Stimulated activated CD4-positive, alpha-beta T cell treated with anti-CD3 and anti-CD28 coated beads, Interleukin-1b, Interleukin-23, amount 100 ng/mL, for 1 hour (primary cell): ENCODE measurements at regions not wholly inside any gene's neighbourhood (a gene's known extent, or its start where the extent isn't known, plus 50 kb on each side); places are given as distances from the start of the nearest gene placed in this dataset.

ENCODE experiments used
- DNase-seq, 2 donors: peaks; one replicate each; pipeline ENCODE4 v3.0.0-alpha.2; 2020; ENCODE audit warnings: low read depth in 2 of 2

DNA sequence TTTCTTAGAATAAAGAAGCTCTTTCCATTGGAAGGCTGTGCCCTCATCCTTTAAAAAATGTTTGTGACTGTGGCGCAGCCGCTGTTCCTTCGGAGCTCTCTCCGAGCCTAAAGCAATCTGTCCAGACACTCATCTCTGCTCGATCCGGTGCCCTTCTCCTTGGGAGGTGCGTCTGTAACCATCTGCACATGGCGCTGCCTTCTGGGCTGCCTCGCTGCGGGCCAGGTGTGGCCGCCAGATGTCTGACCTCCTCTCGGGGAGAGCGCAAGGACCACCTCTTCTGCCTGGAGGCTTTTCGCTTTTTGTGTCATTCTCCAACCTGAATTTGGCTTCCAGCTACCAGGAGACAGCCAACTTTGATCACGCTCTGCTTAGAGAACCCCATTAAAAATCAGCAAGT lies 153.4 kb upstream of the PTCH1 start:
- no peak for DNase-seq

DNA sequence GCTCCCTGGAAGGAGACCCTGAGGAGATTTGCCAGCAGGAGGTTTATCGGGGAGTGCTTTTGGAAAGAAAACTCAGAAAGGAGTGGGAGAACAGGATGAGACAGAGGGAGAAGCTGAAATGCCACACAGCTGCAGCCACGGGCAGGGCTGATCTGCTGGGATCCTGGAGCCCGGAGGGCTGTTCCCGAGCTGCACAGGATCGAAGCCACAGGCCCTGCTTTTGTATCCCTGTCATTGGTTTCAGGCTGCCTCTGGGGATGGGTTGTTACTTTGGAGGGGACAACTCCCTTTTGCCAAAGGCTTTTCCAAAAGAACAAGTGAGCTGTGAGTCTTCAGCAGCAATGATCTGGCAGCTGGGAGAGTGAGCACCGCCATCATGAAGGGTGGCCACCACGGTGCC lies 152.5 kb upstream of the PTCH1 start:
- DNase-seq = no peak

DNA sequence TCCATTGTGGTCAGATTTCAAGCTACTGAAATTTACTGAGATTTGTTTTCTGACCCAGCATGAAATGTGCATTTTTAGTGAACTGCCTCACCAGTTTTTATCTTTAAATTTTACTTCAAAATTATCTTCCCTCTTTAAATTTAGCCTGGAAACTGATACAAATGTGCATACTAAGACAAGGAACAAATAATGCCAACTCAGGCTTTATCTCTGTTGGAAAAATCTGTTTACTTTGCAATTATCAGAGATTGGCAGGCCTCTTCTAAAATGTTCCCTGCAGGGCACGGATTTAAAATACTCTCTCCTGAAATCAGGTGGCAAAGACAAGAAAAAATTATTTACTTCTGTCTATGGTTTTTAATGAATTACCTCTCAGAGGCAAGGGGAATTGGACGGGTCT lies 151.0 kb upstream of the PTCH1 start:
- no peak for DNase-seq

DNA sequence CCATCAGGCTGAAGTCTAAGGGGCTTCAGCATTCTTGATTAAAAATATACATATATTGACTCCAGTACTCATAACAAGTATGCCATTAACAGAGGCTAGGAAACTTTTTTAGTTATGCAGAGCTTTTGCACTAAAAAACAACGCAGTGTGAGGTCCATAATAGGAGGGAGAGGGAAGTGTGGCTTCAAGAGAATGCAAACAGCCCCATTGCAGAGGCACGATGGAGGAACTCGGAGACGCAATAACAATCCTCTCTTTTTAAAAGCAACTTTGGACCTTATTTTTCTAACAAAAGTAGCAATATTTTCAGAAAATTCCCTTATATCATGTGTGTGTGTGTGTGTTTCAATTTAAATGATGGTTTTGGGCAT lies 150.0 kb upstream of the PTCH1 start:
- no peak for DNase-seq

DNA sequence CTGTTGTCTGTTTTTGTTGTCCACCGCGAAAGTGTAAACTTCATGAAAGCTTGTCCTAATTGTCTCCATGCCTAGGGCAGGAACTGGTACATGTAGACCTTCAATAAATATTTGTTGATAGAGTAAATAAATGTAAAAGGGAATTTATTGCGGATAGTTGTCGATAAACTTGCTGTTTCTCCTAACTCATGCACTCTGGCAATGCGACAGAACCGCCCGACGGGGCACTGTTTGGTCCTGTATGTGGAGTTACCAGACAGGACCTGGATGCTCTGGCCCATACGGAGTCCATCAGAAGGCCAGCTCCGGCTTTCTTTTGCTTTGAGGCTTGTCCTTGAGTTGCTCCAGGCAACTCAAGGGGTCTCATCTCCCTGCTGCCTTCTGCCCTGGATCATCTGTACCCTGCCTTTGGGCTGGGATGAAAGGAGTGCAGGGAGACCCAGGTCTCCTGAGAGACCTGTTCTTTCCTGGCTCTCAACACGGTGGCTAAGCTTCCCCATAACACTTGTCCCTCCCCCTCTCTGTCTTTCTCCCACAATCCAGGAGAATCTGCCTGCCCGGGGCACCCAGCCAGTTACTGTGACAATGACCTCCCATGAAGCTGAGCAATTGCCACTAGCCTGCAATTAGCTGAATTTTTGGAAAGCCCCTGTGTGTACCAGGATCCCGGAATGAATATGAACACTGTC lies 149.5 kb upstream of the PTCH1 start:
- DNase-seq = no peak

DNA sequence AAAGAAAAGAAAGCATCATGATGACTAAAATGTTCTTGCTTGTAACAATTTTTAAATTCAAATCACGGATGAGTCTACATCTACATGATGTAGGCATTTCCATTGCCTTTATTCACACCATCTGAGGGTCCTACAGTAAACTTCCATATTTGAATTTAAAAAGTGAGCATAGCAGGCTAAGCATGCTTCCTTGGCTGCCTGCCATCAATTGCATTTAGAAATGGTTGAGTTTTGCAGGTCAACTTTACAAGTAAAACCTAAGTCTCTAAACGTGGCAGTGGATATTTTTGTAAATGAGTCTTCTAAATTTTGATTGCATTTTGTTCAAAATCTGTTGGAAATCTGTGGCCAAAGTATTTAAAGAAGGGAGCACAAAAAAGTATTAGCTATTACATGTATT lies 136.5 kb upstream of the PTCH1 start:
- DNase-seq = no peak

DNA sequence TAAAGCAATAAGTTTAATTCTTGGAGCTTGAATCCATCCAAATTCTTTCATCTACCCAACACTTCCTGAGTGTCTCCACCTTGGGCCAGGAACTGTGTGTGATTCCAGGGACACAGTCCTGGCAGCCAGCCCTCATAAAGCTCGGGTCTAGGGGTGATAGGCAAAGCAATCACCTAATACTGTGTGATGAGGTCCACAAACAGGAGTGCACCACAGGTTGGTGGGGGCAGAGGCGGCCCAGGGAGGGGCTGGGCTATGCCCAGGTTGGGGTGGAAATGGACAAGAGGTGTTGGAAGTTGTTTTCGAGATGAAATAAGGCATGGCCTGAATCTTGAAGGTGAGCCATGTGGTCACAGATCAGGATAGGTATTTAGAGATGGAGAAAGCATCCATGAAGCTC lies 133.9 kb upstream of the PTCH1 start:
- DNase-seq = no peak

DNA sequence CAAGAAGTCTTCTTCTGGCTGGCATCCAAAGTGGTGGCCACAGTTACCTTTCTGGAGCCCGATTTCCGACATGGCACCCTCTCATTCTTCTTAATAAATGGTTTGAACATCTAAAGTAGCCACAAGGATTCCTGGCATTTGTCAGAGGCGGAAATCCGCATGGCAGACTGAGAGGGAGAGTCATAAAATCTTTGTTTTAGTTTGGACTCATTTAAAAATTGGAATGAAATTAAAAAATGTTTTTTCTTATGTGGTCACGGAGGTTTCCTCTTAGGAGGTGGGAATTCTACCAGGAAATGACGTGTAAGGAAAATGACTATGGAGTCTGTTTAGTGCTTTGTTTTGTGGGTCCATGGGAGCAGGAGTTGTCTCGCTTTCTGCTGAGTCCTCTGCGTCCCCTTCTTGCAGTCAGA lies 133.0 kb upstream of the PTCH1 start:
- DNase-seq = no peak

DNA sequence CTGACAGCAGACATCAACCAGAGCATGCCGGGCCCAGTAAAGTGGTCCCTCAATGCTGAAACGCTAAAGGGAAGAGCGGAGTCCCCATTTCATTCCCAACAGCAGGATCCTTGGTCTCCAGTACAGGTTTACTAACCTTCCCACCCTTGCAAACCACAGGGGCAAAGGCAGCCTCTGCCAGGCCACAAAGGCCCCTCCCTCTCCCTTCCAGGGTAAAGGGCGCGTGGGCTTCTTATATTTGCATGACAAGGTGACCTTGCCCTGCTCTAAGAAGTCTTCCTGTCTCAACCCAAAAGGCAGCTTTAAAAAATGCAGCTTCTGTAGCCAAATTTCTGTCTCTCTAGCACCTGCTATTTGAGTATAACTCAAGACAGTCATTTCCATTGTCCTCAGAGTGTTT lies 131.5 kb upstream of the PTCH1 start:
- no peak for DNase-seq

DNA sequence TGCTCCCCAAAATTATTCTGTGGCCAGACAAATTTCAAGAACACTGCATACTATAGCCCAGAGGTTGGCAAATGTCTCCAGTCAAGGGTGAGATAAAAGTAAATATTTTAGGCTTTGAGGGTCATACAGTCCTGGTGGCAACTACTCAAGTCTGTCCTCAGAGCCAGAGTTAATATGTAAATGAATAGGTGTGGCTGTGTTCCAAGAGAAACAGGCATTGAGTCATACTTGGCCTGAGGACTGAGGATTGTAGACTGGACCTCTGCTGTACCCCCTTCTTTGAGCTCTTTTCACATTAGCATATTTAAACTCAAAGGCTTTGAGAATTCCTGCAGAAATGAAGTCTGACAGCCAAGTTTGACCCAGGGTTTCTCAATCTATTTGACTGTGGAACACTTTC lies 129.2 kb upstream of the PTCH1 start:
- no peak for DNase-seq

DNA sequence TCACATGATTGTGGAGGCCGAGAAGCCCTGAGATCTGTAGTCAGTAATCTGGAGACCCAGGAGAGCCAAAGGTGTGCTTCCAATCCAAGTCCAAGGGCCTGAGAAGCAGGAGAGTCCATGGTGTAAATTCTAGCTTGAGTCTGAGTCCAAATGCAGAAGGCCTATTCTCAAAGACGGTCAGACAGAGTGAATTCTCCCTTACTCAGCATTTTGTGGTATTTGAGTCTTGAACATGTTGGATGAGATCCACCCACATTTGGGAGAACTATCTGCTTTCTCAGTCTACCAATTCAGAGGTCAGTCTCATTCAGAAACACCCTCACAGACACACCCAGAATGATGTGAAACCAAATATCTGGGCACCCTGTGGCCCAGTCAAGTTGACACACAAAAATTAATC lies 128.8 kb upstream of the PTCH1 start:
- no peak for DNase-seq

DNA sequence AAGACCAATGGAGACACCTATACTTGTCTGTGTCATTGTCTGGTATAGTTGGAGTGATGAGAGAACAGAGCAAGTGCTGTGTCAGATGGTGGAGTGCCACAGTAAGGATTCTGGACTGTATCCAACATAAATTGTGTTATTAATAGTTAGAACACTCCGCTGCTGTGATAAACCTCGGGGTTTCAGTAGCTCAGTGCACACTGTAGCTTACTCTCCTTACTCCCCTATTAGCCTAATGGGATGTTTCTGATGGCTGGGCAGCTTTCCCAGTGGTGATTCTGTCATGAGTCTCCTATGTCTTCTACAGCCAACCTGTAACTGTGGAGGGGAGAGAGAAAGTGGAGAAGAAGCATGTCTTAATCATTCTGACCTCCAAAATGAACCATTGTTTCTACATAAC lies 127.6 kb upstream of the PTCH1 start:
- no peak for DNase-seq

DNA sequence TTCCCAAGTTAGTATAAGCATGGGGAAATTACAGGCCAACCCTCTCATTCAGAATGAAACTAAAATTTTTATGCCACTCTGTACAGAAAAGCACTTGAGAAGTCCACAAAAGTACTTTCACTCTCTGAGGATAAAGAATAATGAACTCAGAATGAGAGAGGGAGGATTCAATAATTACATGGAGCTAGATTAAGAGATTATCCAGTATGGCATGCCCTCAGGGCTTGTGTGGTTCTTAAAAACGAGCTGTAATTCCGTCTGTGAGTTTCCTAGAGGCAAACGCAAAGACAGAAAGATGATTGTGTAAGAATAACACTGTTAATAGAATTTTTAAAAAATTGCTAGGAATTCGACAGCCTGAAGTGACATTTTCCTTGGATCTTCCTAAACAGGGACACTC lies 126.8 kb upstream of the PTCH1 start:
- DNase-seq = no peak

DNA sequence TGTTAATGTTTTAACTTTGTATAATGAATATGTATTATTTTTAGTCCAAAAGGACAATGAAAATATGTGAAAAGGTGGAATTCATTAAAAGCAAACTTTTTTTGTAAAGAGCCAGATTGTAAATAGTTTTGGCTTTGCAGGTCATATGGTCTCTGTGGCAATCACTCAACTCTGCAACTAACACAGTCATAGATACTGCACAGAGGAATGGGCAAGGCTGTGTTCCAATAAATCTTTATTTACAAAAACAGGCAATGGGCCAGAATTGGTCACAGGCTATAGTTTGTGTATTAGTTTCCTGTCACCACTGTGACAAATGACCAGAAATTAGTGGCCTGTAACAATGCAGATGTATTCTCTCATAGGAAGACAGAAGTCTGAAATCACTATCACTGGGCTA lies 125.4 kb upstream of the PTCH1 start:
- no peak for DNase-seq

DNA sequence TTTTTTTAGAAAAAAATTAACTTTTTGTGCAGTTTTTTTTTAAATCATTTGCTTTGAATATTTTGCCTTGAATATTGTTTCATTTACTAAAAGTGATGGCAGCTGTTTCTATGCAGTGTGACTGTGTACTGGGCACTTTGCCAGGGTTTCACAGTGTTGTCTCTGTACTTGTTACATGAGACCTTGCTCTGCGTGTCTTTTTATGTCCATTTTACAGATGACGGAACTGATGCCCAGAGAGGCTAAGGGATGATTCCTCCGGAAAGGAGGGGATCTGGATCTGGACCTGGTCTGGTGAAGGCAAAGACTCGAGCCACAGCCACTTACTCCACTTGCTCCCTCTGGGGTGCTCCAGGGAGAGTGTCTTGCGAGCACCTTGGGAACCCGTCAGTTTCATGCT lies 124.8 kb upstream of the PTCH1 start:
- DNase-seq = no peak

DNA sequence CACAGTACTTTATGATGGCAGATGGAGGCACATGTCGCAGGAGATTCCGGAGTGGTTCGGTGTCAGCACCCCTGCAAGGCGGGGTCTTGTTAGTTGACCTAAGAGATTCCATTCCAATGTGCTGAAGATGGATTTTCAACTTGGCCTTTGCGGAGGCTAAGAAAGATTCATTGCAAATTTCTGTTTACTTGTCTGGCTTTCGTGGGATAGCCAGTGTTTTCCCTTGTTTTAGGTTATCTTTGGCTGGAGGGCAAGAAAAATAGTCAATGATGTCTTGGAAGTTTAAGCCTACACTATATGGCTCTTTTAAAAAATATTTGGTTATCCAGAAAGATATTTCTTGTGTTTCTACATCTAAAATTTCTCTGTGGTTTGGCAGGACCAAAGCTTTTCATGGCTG lies 123.6 kb upstream of the PTCH1 start:
- DNase-seq = no peak

DNA sequence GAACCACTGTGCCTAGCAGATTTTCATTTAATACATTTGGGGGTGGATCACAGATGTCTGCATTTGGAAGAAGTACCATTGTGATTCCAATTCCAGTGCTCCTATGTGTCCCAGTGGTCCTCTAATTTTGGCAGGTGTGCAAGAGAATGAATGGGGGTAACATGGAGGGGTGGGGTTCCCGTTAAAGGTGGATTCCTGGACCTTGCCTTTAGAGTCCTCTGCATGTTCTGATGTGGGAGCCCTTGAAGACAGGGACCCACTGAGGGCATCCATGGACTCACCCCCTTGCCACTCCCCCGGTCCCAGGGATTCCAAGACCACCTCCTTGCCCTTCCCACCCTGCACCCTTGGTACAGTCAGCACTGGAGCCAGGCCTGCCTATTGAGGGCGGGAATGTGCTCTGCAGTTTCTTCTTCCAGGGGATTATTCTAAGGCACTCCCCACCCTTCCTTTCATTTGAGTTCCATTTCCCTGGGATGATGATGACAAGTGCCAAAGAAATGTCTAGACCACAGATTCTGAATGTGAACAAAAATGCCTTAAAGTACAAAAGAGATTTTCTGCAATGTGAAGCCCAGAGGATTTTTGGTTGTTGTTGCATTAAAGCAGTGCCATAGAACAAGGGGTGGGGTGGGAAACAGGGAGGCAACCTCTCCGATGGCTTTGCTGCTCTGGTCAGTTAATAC lies 119.4 kb upstream of the PTCH1 start:
- no peak for DNase-seq

DNA sequence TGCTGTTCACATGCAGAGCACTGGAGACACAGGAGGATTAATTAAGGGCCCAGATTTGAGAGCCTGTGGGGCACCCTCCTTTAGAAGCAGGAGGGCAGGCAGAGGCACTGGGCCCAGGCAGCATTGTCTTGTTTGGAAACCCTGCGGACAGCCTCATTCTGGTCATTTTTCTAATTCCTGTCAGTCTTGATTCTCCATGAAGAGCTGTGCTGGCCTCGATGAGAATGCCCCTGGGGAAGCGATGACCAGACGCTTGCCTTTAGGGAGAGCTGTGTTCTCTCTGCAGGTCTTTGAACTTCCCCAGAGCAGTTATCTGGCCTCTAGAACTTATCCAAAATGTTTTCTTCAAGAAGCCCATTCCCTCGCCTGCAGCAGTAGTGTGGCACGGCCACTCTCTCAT lies 117.8 kb upstream of the PTCH1 start:
- no peak for DNase-seq

DNA sequence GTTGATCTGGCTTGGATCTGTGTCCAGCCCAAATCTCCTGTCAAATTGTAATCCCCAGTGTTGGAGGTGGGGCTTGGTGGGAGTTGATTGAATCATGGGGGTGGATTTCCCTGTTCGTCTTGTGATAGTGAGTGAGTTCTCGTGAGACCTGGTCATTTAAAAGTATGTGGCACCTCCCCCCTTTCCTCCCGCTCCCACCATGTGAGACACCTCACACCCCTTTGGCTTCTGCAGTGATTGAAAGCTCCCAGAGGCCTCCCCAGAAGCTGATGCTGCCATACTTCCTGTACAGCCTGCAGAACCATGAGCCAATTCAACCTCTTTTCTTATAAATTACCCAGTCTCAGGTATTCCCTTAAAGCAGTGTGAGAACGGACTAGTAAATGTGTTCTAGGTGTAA lies 117.3 kb upstream of the PTCH1 start:
- no peak for DNase-seq

DNA sequence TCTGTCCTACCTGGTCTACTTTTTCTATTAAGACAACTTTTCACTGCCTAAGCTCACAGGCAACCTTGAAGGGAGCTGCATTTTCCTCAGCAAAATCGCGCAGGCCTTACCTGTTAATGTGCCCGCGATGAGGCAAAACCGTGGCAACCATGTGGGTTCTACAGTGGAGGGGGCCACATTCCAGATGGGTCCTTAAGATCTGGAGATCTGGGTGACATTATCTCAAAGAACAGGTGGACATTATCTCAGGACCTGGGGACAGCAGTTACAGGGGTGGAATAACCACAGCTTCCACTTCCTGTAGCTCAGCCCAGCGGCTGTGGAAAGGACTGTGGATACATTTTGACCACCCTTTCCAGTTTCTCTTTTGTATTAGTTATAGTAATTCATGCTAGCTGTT lies 112.8 kb upstream of the PTCH1 start:
- no peak for DNase-seq

DNA sequence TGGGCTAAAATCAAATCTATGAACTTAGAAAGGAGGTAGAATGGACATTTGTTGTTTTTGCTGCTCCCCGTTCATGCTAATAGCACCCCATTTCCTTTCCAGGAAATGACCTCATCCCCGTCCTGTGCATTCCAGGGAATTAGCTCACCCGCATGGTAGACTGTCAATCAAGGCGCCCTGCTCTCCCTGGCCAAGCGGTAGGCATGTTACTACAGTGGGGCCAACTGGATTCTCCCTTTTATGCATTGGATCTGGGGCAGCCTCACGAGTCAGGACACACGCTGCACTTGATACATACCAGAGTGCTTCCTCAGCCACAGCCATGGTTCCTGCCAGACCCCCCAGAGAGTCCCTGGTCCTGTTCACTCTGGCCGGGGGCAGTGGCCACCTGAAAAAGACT lies 111.0 kb upstream of the PTCH1 start:
- no peak for DNase-seq

DNA sequence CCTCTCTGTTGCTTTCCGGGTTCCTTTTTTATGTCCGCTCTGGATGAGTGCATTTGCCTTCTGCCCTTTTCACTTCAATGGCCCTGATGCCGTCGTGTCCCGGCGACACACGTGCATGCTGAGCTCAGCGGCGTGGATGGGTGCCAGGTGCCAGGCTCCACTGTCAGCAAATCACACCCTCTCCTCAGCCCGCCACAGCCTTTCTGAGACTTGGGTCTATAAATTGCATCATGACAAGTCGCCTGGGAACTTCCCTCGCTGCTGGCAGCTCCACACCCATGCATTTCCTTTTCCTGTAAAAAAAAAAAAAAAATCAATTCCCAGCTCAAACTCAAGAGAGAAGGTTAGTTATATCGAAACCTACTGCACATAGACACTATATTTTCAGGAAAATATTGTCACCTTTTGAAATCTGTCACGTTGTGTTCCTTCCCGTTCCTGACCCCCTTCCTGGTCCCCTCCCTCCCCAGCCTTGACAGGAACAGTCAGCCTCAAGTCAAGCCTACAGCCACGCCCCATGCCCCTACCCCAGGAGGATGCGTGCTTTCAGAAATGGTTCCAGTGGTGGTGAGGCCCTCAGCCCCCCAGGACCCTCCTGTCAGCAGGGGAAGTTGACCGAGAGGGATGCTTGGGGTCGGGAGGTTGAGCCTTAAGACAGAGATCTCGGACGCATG lies 110.3 kb upstream of the PTCH1 start:
- DNase-seq = no peak

DNA sequence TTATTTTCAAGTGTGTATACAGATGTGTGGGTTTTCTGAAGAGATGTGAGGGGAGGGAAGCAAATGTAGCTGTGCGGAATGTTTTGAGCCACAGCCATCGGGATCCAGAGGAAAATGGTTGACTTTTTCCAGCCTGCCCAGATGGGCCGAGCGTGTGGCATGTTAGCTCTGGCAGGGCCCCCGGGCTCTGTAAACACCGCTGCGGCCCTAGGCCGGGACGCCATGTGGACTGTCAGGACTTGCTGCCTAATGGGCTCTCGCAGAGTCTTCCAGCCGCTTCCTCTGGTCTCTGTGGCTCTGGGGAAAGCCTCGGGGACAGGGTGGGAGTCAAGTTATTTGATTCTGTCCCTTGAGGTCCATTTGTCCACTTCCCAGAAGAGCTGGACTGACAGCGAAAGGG lies 109.6 kb upstream of the PTCH1 start:
- no peak for DNase-seq

DNA sequence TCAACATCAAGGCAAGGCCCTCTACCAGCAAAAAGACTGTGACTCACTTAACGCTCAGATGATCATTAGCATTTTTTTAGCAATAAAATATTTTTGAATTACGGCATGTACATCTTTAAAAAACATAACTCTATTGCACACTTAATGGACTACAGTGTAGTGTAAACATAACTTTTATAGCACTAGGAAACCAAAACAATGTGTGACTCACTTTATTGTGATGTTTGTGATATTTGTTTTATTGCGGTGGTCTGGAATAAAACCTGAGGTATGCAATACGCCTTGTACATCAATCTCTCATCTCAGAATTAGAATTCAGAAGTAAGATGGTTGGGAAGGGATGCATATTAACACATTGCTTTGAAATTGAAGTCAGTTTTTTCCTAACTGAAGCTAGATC lies 106.9 kb upstream of the PTCH1 start:
- no peak for DNase-seq
